G401 (cell line): ENCODE measurements at regions not wholly inside any gene's neighbourhood (a gene's known extent, or its start where the extent isn't known, plus 50 kb on each side); places are given as distances from the start of the nearest gene placed in this dataset.
A peak's percentile ranks its signal among the peaks of the same experiment; 100 is the strongest.
"Not testable (repeated sequence)": the region's sequence is repeated elsewhere in the genome, so short reads cannot be mapped to it uniquely, and the experiment has no call there.

Experiments
- DNase-seq: peaks from one replicate; pipeline ENCODE4 v3.0.0-alpha.2; 2015; ENCODE audit warnings: low spot score
- in situ Hi-C: cut with HindIII; loops from 2 replicates; pipeline ENCODE4 v1.10.0; 2016; ENCODE audit warnings: low sequenced_read_pairs, mixed read lengths

DNA sequence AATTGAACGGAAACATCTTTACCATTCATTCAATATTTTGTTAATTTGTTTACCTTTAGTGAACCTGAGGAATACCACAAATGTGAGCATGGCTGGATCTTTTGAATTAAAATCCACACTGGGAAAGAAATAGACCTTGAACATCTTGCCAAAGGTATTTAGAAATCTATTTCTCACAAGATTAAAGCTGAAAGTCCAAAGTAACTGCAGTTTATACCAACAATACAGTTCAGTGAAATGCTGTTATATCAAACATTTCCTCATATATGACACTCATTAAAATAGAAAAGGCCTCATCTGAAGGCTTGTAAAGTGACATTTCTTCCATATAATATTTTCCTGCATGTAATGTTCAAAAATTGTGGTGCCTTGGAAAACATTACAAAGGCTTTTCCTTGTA lies 166.5 kb upstream of the HAND2 start:
- in situ Hi-C loops: no loop called here
- DNase-seq: no peak

DNA sequence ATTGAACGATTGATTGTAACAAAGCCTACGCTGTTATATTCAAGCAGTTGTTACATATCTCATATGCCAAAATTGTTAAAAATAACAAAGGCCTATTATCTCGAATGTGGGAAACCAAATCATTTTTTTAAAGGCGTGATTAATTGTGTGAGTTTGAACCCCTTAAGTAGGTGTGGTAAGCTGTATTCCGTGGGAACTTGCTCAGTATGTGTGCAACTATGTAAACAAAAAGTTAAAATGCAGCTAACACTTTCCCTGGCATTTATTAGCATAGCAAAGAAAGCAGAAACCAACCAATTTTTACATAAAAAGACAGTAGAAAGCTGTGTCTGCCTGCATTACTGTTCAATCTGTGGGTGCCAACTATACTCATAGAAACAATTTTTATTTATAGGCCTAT lies 166.0 kb upstream of the HAND2 start:
- in situ Hi-C loops: no loop called here
- DNase-seq: no peak

DNA sequence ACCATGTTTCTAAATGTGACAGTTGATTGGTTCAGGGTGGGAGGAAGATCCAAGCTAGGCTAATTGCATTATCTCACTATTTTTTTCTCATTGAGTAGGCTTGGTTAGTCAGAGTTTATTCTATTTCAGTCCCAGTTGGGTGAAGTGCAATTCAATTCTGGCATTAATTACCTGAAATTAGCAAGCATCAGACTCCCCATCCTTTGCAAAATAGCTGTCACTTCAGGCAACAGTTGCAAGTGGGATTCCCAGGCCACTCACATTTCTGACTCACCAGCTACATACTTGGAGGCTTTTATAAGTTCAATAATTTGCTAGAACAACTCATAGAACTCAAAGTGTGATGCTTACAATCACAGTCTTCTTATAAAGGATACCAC lies 155.8 kb upstream of the HAND2 start:
- DNase-seq: no peak
- in situ Hi-C loops: no loop called here

DNA sequence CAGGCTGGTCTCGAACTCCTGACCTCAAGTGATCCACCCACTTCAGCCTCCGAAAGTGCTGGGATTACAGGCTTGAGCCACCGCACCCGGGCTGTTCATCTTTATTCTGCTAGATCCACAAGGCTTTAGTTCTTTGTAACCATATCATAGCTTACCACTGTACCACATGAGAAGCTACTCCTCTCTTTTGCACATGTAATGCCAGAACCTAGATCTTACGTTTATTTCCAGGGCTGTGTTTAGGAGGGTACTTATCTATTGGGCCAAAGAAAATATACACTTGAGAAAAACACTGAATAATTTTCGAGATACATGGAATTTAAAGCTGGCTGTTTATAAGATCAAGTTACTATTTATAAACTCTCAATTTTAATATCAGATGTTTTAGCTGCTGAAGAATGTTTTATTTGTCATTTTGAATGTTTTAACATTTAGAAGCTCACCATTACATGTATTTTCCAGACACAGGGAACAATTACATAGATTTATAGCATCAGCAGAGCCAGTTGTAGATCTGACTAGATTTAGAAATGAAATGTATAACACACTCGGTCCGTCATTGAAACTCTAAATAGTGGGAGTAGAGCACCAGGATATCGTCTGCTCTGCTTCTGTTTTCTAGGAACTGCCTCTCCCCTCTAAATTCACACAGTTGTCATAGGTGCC lies 155.3 kb upstream of the HAND2 start:
- no peak for DNase-seq
- in situ Hi-C loops: no loop called here

GRCh38 chr4:173684223-173684622 lies 154.2 kb upstream of the HAND2 start:
- in situ Hi-C loops: no loop called here
- no peak for DNase-seq

- no peak for DNase-seq
- in situ Hi-C loops: no loop called here
Observed at GRCh38 chr4:173682609-173683008, 152.6 kb upstream of the HAND2 start.

- no peak for DNase-seq
- in situ Hi-C loops: no loop called here
Observed at GRCh38 chr4:173680278-173680677, 150.2 kb upstream of the HAND2 start.

- in situ Hi-C loops: no loop called here
- DNase-seq: no peak
Observed at GRCh38 chr4:173675446-173675845, 145.4 kb upstream of the HAND2 start.

GRCh38 chr4:173669460-173670179 lies 139.6 kb upstream of the HAND2 start:
- DNase-seq: no peak
- in situ Hi-C loops: no loop called here

GRCh38 chr4:173661001-173661400 lies 131.0 kb upstream of the HAND2 start:
- DNase-seq: no peak
- in situ Hi-C loops: no loop called here

DNA sequence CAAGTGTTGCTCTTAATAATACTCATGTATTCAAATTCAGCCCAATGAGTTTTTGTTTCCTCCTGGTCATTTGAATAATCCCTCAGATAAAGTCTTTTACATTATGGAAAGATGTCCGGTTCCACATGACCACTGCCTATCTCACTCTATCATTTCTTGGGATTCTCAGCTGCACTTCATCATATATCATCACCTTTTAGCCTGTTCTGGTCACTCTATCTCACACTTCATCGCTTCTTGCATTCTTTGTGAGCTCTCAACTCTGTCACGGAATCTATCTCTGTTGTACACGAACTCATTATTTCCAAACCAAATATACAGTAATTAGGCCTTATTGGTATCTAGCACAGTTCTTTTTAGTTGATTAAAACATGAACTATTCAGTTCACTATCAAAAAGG lies 126.9 kb upstream of the HAND2 start:
- in situ Hi-C loops: no loop called here
- no peak for DNase-seq

DNA sequence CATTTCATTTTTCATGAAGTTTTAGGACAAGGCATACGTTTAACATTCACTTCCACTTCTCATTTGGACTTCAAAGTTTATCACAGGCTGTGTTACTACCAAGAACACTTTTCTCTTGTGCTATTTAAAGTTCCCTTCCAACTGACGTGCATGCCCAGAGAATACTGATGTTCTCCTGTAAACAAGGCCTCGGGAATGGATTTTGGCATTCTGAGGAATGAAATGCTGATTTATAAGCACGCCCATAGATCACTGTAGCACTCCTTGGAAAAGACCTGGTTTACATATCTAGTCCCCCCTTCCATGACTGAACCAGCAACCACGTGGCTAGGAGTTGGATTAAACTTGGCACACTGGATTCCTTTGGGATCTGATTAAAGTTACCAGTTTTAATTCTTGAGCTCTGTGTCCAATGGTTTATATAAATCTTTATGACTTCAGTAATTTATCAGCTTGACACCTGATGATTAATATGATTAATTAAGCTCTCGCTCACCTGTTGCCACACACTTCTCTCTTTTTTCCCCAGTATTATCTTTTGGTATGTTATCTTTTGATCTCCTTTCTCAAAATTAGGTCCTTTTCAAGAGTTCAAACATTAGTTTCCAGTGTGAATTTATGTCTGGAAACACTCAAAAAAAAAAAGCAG lies 122.4 kb upstream of the HAND2 start:
- in situ Hi-C loops: no loop called here
- peak; percentile 1 for DNase-seq

GRCh38 chr4:173651651-173652282 lies 121.7 kb upstream of the HAND2 start:
- in situ Hi-C loops: no loop called here
- DNase-seq: no peak

DNA sequence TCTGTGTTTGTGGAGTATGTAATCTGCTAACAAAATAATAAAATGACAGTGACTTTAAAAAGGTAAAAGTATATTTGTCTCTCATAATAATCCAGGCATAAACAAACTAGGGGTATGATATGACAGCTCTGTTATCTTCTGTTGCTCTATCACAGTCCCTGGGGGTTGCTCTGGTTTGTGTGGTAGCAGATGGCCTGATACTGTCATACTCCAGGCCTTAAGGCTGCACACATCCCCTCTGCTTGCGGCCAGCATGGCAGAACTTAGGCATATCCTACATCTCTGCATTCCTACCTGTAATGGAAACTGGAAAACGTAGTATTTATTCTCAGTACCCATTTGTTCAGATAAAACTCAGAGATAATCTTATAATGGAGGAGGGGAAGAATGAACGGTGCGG lies 117.9 kb upstream of the HAND2 start:
- DNase-seq: no peak
- in situ Hi-C loops: no loop called here

DNA sequence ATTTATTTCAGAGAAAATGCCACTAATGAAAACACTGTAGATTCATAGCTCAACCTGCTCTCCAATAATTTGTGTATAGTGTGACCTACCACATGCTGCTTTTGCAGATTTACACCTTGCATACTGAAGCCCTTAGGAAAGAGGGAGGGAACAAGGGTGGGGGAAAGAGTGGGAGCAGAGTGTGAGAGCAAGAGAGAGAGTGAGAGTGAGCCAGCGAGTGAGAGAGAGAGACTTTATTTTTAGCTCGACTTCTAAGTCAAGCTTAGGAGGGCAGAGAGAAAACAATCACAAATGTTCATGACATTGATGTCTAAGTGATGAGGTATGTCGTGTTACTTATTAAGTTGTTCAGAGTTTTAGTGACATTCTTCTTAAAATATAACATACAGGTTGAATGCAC lies 112.5 kb upstream of the HAND2 start:
- in situ Hi-C loops: no loop called here
- DNase-seq: no peak

- no peak for DNase-seq
- in situ Hi-C loops: no loop called here
Observed at GRCh38 chr4:173635395-173635794, 105.4 kb upstream of the HAND2 start.

DNA sequence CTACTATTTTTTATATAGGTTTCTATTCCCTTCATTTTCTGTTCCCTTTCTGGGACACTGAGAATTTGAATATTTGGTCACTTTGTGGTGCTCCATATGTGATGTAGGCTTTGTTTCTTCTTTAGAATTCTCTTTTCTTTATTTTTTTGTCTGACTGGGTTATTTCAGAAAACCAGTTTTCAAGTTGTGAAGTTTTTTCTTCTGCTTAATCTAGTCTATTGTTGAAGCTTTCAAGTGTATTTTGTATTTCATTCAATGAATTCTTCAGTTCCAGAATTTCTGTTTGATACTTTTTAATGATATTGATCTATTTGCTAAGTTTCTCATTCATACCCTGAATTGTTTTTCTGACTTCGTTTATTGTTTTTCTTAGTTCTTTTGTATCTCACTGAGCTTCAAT lies 96.2 kb upstream of the HAND2 start:
- in situ Hi-C loops: no loop called here
- no peak for DNase-seq

- in situ Hi-C loops: not testable (repeated sequence)
Observed at GRCh38 chr4:173618648-173619047, 88.6 kb upstream of the HAND2 start.

GRCh38 chr4:173609158-173609557 lies 79.1 kb upstream of the HAND2 start:
- DNase-seq: no peak
- in situ Hi-C loops: no loop called here

More at GRCh38 chr4:173618648-173619047, 88.6 kb upstream of the HAND2 start:
- not testable (repeated sequence) for DNase-seq

GRCh38 chr4:173608632-173609031 lies 78.6 kb upstream of the HAND2 start:
- in situ Hi-C loops, DNase-seq: not testable (repeated sequence)
